Astrocyte (in vitro differentiated cells and primary cell): ENCODE measurements at regions not wholly inside any gene's neighbourhood (a gene's known extent, or its start where the extent isn't known, plus 50 kb on each side); places are given as distances from the start of the nearest gene placed in this dataset.

Experiments used
- EZH2 ChIP-seq: IDR thresholded peaks from 2 replicates; pipeline ENCODE4 v1.6.1; 2012; ENCODE audit warnings: mild to moderate bottlenecking, low read length, inconsistent platforms; ENCODE audit not compliant: insufficient read depth
- TF ChIP-seq, protein P1 (sequence below): IDR thresholded peaks from 2 replicates; pipeline ENCODE4 v1.5.1; 2011; ENCODE audit warnings: low read depth, mild to moderate bottlenecking, inconsistent platforms, low read length, moderate library complexity; ENCODE audit not compliant: insufficient read depth

DNA sequence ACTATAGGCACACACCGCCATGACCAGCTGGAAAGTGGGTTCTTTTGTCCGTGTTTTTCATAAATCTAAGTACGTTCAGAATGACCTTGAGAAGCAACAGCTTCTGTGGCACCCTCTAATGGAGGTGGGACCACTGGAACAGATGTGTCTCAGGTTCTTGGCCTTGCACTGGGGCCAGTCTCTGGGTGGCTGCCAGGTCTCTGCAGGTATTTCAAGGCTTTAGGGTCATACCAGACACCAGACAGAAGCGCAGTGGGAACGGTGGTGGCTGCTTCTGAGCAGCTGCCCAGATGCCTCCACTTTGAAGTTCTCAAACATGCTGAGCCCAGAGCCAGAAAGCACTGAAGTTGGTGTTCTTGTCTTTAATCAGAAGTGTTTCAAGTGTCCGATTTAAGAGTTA is 75.0 kb upstream of the RBM19 start:
- no peak for TF ChIP-seq EZH2
- TF ChIP-seq, protein P1, sequence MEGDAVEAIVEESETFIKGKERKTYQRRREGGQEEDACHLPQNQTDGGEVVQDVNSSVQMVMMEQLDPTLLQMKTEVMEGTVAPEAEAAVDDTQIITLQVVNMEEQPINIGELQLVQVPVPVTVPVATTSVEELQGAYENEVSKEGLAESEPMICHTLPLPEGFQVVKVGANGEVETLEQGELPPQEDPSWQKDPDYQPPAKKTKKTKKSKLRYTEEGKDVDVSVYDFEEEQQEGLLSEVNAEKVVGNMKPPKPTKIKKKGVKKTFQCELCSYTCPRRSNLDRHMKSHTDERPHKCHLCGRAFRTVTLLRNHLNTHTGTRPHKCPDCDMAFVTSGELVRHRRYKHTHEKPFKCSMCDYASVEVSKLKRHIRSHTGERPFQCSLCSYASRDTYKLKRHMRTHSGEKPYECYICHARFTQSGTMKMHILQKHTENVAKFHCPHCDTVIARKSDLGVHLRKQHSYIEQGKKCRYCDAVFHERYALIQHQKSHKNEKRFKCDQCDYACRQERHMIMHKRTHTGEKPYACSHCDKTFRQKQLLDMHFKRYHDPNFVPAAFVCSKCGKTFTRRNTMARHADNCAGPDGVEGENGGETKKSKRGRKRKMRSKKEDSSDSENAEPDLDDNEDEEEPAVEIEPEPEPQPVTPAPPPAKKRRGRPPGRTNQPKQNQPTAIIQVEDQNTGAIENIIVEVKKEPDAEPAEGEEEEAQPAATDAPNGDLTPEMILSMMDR = no peak
